ENCODE measurements at regions not wholly inside any gene's neighbourhood (a gene's known extent, or its start where the extent isn't known, plus 50 kb on each side); places are given as distances from the start of the nearest gene placed in this dataset.
"Not testable (repeated sequence)": the region's sequence is repeated elsewhere in the genome, so short reads cannot be mapped to it uniquely, and the experiment has no call there.

- no peak for DNase-seq (ENCODE audit: low read depth)
- TF ChIP-seq CTCF (conservative IDR thresholded peaks at IDR 0.05; ENCODE audit: low read depth, low read length) = no peak
- H3K4me3 ChIP-seq (ENCODE audit: low read length) = no peak overlapping the region
These were observed 121.1 kb upstream of the SYT13 start for GRCh38 chr11:45407226-45407625.

GRCh38 chr11:45405916-45406670 is 120.0 kb upstream of the SYT13 start:
- H3K4me3 ChIP-seq (ENCODE audit: low read length) = no peak overlapping the region
- no peak for DNase-seq (ENCODE audit: low read depth)
- peak; percentile 60 for TF ChIP-seq CTCF (conservative IDR thresholded peaks at IDR 0.05; ENCODE audit: low read depth, low read length)

- H3K4me3 ChIP-seq (ENCODE audit: low read length); DNase-seq (ENCODE audit: low read depth): not testable (repeated sequence)
These were observed 117.4 kb upstream of the SYT13 start for GRCh38 chr11:45403521-45403920.

GRCh38 chr11:45402049-45402630 is 116.0 kb upstream of the SYT13 start:
- TF ChIP-seq CTCF (conservative IDR thresholded peaks at IDR 0.05; ENCODE audit: low read depth, low read length) = no peak
- no peak overlapping the region for H3K4me3 ChIP-seq (ENCODE audit: low read length)
- DNase-seq (ENCODE audit: low read depth) = no peak

GRCh38 chr11:45400591-45400990 is 114.5 kb upstream of the SYT13 start:
- no peak for TF ChIP-seq CTCF (conservative IDR thresholded peaks at IDR 0.05; ENCODE audit: low read depth, low read length)
- no peak overlapping the region for H3K4me3 ChIP-seq (ENCODE audit: low read length)
- DNase-seq (ENCODE audit: low read depth) = no peak

- H3K4me3 ChIP-seq (ENCODE audit: low read length) = no peak overlapping the region
- no peak for TF ChIP-seq CTCF (conservative IDR thresholded peaks at IDR 0.05; ENCODE audit: low read depth, low read length)
- DNase-seq (ENCODE audit: low read depth) = no peak
These were observed 113.0 kb upstream of the SYT13 start for GRCh38 chr11:45399166-45399565.

- DNase-seq (ENCODE audit: low read depth) = no peak
- no peak for TF ChIP-seq CTCF (conservative IDR thresholded peaks at IDR 0.05; ENCODE audit: low read depth, low read length)
These were observed 112.2 kb upstream of the SYT13 start for GRCh38 chr11:45398325-45398724.

More at GRCh38 chr11:45398325-45398724, 112.2 kb upstream of the SYT13 start:
- H3K4me3 ChIP-seq (ENCODE audit: low read length) = no peak overlapping the region

All from retinal pigment epithelial cell (primary cell).